Heart right ventricle (tissue), 16 donors: ENCODE measurements at regions not wholly inside any gene's neighbourhood (a gene's known extent, or its start where the extent isn't known, plus 50 kb on each side); places are given as distances from the start of the nearest gene placed in this dataset.
A peak's percentile ranks its signal among the peaks of the same experiment; 100 is the strongest.

Experiments used
- ATAC-seq, 8 donors: fragments of 200-7000 bp; cut with Tn5 transposase; one replicate each; pipeline ENCODE4 v1.9.1; 2020; ENCODE audit warnings: mild to moderate bottlenecking in 8 of 8, moderate library complexity in 8 of 8, moderate number of reproducible peaks in 1 of 8
- DNase-seq, 2 donors: peaks; one replicate each; pipeline ENCODE4 v3.0.0-alpha.2; 2020
- H3K27ac ChIP-seq, 10 donors: fragments of 200-600 bp; sonication (generic) in 2 of 10; one replicate each; pipeline versions ENCODE4 v1.5.0 to v1.8.0; 2020 to 2022; ENCODE audit warnings: mild to moderate bottlenecking in 3 of 10
- H3K27me3 ChIP-seq, 7 donors: fragments of 200-600 bp; one replicate each; pipeline ENCODE4 v1.8.0; 2021 to 2022; ENCODE audit warnings: mild to moderate bottlenecking in 2 of 7
- H3K36me3 ChIP-seq, 9 donors: fragments of 200-600 bp; sonication (generic) in 1 of 9; one replicate each; pipeline versions ENCODE4 v1.5.0 to v1.8.0; 2020 to 2022; ENCODE audit warnings: mild to moderate bottlenecking in 2 of 9
- H3K4me1 ChIP-seq, 9 donors: fragments of 200-600 bp; sonication (generic) in 1 of 9; one replicate each; pipeline versions ENCODE4 v1.5.0 to v1.8.0; 2020 to 2022; ENCODE audit warnings: mild to moderate bottlenecking in 4 of 9
- H3K4me3 ChIP-seq, 10 donors: fragments of 200-600 bp; sonication (generic) in 2 of 10; one replicate each; pipeline versions ENCODE4 v1.5.0 to v1.8.0; 2020 to 2022; ENCODE audit warnings: mild to moderate bottlenecking in 7 of 10, moderate library complexity in 2 of 10
- H3K9me3 ChIP-seq, 11 donors: fragments of 200-600 bp in 10 of 11; sonication (generic) in 2 of 11; one replicate each; pipeline versions ENCODE4 v1.5.0 to v1.8.0; 2013 to 2022; ENCODE audit warnings: mild to moderate bottlenecking in 2 of 11, control low read depth in 1 of 11, moderate library complexity in 1 of 11
- WGBS, 2 donors: extraction: QIAGEN DNeasy Blood & Tissue Kit; methylation state at CpG; one replicate each; pipeline ENCODE4 v1.1.7; 2013; ENCODE audit warnings: inconsistent platforms in 1 of 2; 5-methylcytosine and 5-hydroxymethylcytosine counted together
- intact Hi-C, 10 donors: fragments of 100-400 bp; cut with DNase I; formaldehyde crosslinking; loops; one replicate each; pipeline versions ENCODE4 v1.11.1 to v1.14.2; 2022
- TF ChIP-seq, protein P1 (sequence below), 9 donors: fragments of 200-600 bp; sonication (generic) in 2 of 9; IDR thresholded peaks; one replicate each; pipeline versions ENCODE4 v1.5.0 to v1.8.0; 2021 to 2022; ENCODE audit warnings: antibody characterized with exemption in 9 of 9, mild to moderate bottlenecking in 5 of 9, moderate library complexity in 1 of 9
- donor health status: Arrhythmogenic right ventricular cardiomyopathy.
- donor health status: ischemic (EF 13 %, LVEDD 7.1; RV severe dilation, severe dysfunction).
- donor health status: healthy with polysubstance abuse.
- donor health status: DM: no; HTN: yes; CAD: no.
- donor health status: DM: no; HTN: no; CAD: no.
- donor health status: ischemic (EF 25% LVEDD 6.9; RV normal size, moderate dysfunction).
- donor health status: ischemic (EF 25% LVEDD 5.7; RV mildly dilated, moderate dysfunction).
- donor health status: healthy.
- donor health status: DM: yes; HTN: yes; CAD: no.
- donor health status: Ischemic cardiomyopathy.
- donor health status: ischemic (EF 35%, LVEDD 5.7; RV mildly dilated, moderate dysfunction).
- donor health status: nonischemic (EF 11% LVEDD 7.7; RV severe dilation, severe dysfunction).
- donor health status: DM: yes; HTN: yes; CAD: no.
- donor health status: PGD.
- donor health status: ischemic (EF 29% LVEDD 5.4; RV normal size, mild dysfunction).
- donor health status: nonischemic (EF 23%, LVEDD 6.1; RV moderate dilation, normal function).

GRCh38 chr7:124263232-124263827 is 230.5 kb upstream of the TMEM229A start:
- no peak for ATAC-seq
- TF ChIP-seq, protein P1, sequence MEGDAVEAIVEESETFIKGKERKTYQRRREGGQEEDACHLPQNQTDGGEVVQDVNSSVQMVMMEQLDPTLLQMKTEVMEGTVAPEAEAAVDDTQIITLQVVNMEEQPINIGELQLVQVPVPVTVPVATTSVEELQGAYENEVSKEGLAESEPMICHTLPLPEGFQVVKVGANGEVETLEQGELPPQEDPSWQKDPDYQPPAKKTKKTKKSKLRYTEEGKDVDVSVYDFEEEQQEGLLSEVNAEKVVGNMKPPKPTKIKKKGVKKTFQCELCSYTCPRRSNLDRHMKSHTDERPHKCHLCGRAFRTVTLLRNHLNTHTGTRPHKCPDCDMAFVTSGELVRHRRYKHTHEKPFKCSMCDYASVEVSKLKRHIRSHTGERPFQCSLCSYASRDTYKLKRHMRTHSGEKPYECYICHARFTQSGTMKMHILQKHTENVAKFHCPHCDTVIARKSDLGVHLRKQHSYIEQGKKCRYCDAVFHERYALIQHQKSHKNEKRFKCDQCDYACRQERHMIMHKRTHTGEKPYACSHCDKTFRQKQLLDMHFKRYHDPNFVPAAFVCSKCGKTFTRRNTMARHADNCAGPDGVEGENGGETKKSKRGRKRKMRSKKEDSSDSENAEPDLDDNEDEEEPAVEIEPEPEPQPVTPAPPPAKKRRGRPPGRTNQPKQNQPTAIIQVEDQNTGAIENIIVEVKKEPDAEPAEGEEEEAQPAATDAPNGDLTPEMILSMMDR (IDR thresholded peaks at IDR 0.05) = no peak
- Histone ChIP-seq H3K27me3 (no peaks in the 10 kb centered on the region), H3K4me3 (no peak overlapping the region), H3K9me3 (no peaks in the 10 kb centered on the region), H3K27ac (no peak overlapping the region), H3K4me1 (no peaks in the 10 kb centered on the region), H3K36me3 (no peaks in the 10 kb centered on the region)
- DNase-seq = no peak
- intact Hi-C loops = no loop called here
- WGBS, 2 donors = 79 to 84% methylated on average over 4 of the region's 4 CpGs

DNA sequence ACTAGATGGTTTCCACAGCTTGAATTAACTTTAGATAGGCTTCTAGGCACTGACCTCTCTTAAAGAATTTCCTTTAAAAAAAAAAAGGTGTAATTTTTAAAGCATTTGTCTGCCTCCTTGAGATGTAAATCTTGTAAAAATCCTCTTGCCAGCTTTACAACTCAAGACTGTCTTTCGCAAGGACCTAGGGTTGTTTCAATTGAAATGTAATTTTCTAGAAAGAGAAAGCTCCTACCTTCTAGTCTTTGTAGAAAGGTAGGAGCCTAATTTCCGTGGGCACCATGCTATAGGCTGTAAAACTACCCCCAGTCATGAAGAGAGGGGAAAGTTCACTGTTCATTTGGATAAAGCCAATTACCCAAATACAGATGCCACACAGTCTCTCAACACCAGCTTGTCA is 228.8 kb upstream of the TMEM229A start:
- no peaks in the 10 kb centered on the region for H3K36me3 ChIP-seq
- peaks cover 0 to 8% (median 0%) of the 10 kb centered on the region in 9 donors for H3K4me1 ChIP-seq
- WGBS, 2 donors = 66 to 75% methylated on average over 2 of the region's 2 CpGs
- no peaks in the 10 kb centered on the region for H3K9me3 ChIP-seq
- DNase-seq = no peak
- intact Hi-C loops = no loop called here
- no peak overlapping the region for H3K4me3 ChIP-seq
- TF ChIP-seq, protein P1 (IDR thresholded peaks at IDR 0.05) = no peak
- no peak for ATAC-seq
- H3K27me3 ChIP-seq = no peaks in the 10 kb centered on the region
- H3K27ac ChIP-seq = no peak overlapping the region

DNA sequence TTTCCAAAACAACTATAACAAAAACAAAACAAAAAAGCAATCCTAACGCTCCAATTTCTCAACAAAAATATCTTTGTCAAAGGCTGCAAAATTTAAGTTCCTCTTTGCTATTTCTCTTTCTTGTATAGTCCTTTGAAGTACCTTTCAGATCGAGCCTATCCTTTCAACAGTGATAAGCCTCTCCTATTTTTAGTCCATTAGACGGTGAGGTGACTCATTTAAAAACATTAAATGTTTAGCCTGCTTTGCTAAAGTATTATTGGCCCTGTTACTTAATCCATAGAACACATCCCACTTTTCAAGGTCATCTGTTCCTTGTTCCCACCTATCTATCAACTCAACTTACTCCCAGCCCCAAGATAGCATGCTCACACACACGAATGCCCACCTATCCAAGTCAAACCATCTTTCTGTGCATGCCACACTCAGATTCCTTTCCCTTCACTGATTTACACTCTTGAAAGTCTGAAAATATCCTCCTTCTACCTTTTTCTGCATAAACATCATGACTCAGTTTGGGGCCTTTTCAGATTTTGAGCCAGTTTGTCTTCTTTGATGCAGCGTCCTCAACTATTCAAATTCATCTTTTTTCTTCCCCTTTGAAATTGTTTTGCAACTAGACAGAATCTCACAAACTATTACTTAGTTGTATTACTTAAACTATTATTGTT is 224.9 kb upstream of the TMEM229A start:
- no peaks in the 10 kb centered on the region for H3K27me3 ChIP-seq
- 26 to 27% methylated on average over 5 of the region's 5 CpGs for WGBS, 2 donors
- H3K36me3 ChIP-seq = no peaks in the 10 kb centered on the region
- H3K4me1 ChIP-seq = peaks cover 0 to 19% (median 4%) of the 10 kb centered on the region in 9 donors
- H3K27ac ChIP-seq = peak overlapping the region in 2 of 10 donors; percentile 15 to 41
- no peak overlapping the region for H3K4me3 ChIP-seq
- DNase-seq (no peak), ATAC-seq (peak in 3 of 8 donors; percentile 55 to 81 (median 80))
- TF ChIP-seq, protein P1 (IDR thresholded peaks at IDR 0.05) = no peak
- intact Hi-C loops = loop anchor here in 1 of 10 donors (1.0 kb wide), 1 partner anchor 40 kb away; no protein-coding TSS in a partner anchor
- H3K9me3 ChIP-seq = peaks cover 0 to 4% (median 0%) of the 10 kb centered on the region in 11 donors

DNA sequence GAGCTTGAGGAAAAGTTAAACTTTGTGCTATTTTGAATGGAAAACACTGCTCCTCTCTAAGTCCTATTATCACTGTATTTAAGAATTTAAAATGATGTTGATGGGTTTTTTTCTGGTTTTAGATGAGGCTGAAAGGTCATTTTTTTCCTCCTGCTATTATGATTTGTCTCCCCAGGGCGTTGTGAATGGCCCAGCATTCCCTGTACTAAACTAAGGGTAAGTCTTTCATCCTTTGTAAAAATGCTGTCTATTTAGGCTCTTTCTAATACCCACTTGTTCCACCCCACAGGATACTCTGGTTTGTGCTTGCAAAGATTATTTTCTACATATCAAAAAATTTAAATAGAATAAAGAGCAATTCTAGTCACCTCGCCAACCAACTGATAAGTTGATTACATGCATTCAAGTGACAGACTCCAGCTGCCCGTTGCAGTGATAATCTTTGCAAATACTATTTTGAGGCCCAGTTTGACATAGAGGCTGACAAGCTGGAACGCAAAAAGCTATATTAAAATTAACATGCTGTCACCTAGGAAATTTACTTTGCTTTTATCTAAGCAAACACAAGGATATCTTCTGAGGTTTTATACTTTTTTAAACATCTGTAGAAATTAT is 222.3 kb upstream of the TMEM229A start:
- TF ChIP-seq, protein P1 (IDR thresholded peaks at IDR 0.05) = no peak
- Histone ChIP-seq H3K4me1 (peaks cover 0 to 19% (median 4%) of the 10 kb centered on the region in 9 donors), H3K4me3 (no peak overlapping the region), H3K9me3 (peaks cover 0 to 4% (median 0%) of the 10 kb centered on the region in 11 donors), H3K36me3 (no peaks in the 10 kb centered on the region), H3K27me3 (no peaks in the 10 kb centered on the region), H3K27ac (peak overlapping the region in 3 of 10 donors; percentile 15 to 48 (median 29))
- 13 to 15% methylated on average over 4 of the region's 4 CpGs for WGBS, 2 donors
- intact Hi-C loops = no loop called here
- ATAC-seq (peak in 3 of 8 donors; percentile 47 to 86 (median 72)), DNase-seq (peak in 1 of 2 donors; percentile 5)
